NCI-H82 (cell line): ENCODE measurements at regions not wholly inside any gene's neighbourhood (a gene's known extent, or its start where the extent isn't known, plus 50 kb on each side); places are given as distances from the start of the nearest gene placed in this dataset.
"Not testable (repeated sequence)": the region's sequence is repeated elsewhere in the genome, so short reads cannot be mapped to it uniquely, and the experiment has no call there.

Source experiments
- DNase-seq: peaks from one replicate; lab custom pipeline; 2025; lab: John Stamatoyannopoulos, UW

- no peak for DNase-seq
These were observed 100.1 kb upstream of the GBE1 start for GRCh38 chr3:81861593-81861992.

- DNase-seq = no peak
These were observed 98.1 kb upstream of the GBE1 start for GRCh38 chr3:81859524-81859923.

- DNase-seq = no peak
These were observed 92.0 kb upstream of the GBE1 start for GRCh38 chr3:81853431-81853830.

- no peak for DNase-seq
These were observed 89.7 kb upstream of the GBE1 start for GRCh38 chr3:81851176-81851575.

- DNase-seq = no peak
These were observed 85.5 kb upstream of the GBE1 start for GRCh38 chr3:81846988-81847387.

GRCh38 chr3:81841540-81841939, 80.1 kb upstream of the GBE1 start:
- DNase-seq = no peak

GRCh38 chr3:81839504-81840094, 78.2 kb upstream of the GBE1 start:
- no peak for DNase-seq

- no peak for DNase-seq
These were observed 77.0 kb upstream of the GBE1 start for GRCh38 chr3:81838457-81838856.

- no peak for DNase-seq
These were observed 75.7 kb upstream of the GBE1 start for GRCh38 chr3:81837071-81837593.

- no peak for DNase-seq
These were observed 68.5 kb upstream of the GBE1 start for GRCh38 chr3:81829937-81830336.

GRCh38 chr3:81829272-81829671, 67.8 kb upstream of the GBE1 start:
- DNase-seq = not testable (repeated sequence)

GRCh38 chr3:81823882-81824395, 62.5 kb upstream of the GBE1 start:
- DNase-seq = peak; percentile 30

GRCh38 chr3:81823086-81823485, 61.6 kb upstream of the GBE1 start:
- DNase-seq = no peak

GRCh38 chr3:81816473-81817250, 55.2 kb upstream of the GBE1 start:
- no peak for DNase-seq

GRCh38 chr3:81812098-81812497, 50.7 kb upstream of the GBE1 start:
- not testable (repeated sequence) for DNase-seq
